Thyroid gland (tissue), 4 donors: ENCODE measurements at regions not wholly inside any gene's neighbourhood (a gene's known extent, or its start where the extent isn't known, plus 50 kb on each side); places are given as distances from the start of the nearest gene placed in this dataset.
A peak's percentile ranks its signal among the peaks of the same experiment; 100 is the strongest.

Source experiments
- DNase-seq, 2 donors: peaks; one replicate each; pipeline ENCODE4 v3.0.0-alpha.2; 2019
- H3K27ac ChIP-seq, 3 donors: fragments of 200-600 bp; sonication (generic); 1 replicate in 2 of 3; 2 replicates in 1 of 3; pipeline ENCODE4 v1.5.1; 2016 to 2019; ENCODE audit warnings: mild to moderate bottlenecking in 1 of 3, moderate library complexity in 1 of 3
- H3K27me3 ChIP-seq: fragments of 200-600 bp; sonication (generic); one replicate; pipeline ENCODE4 v1.5.1; 2019
- H3K36me3 ChIP-seq, 2 donors: fragments of 200-600 bp; sonication (generic); one replicate each; pipeline ENCODE4 v1.5.1; 2016 to 2019
- H3K4me1 ChIP-seq, 2 donors: fragments of 200-600 bp; sonication (generic); one replicate each; pipeline ENCODE4 v1.5.1; 2017 to 2019
- H3K4me3 ChIP-seq, 3 donors: fragments of 200-600 bp; sonication (generic); replicated peaks in 1 of 3; 1 replicate in 2 of 3; 2 replicates in 1 of 3; pipeline ENCODE4 v1.5.1; 2016; ENCODE audit warnings: mild to moderate bottlenecking in 1 of 3
- H3K9me3 ChIP-seq: fragments of 200-600 bp; sonication (generic); one replicate; pipeline ENCODE4 v1.5.1; 2017
- CTCF ChIP-seq, 6 experiments: fragments of 200-600 bp in 3 of 6; fragments of 450-650 bp in 3 of 6; sonication (generic) in 3 of 6; IDR thresholded peaks; one replicate each; pipeline ENCODE4 v1.5.1; 2016 to 2019; ENCODE audit warnings: antibody characterized with exemption in 6 of 6, mild to moderate bottlenecking in 2 of 6, inconsistent platforms in 1 of 6, moderate library complexity in 1 of 6
- POLR2A ChIP-seq, 2 donors: fragments of 450-650 bp; IDR thresholded peaks; one replicate each; pipeline ENCODE4 v1.6.1; 2017; ENCODE audit warnings: antibody characterized with exemption in 2 of 2, mild to moderate bottlenecking in 2 of 2, moderate library complexity in 1 of 2
- WGBS, 2 donors: methylation state at CpG; one replicate each; pipeline ENCODE4 v1.1.5; 2017; 5-methylcytosine and 5-hydroxymethylcytosine counted together
- intact Hi-C: fragments of 100-400 bp; cut with DNase I; formaldehyde crosslinking; loops from one replicate; pipeline ENCODE4 v1.15.1; 2023

GRCh38 chr7:40944981-40945585 lies 757.8 kb downstream of the INHBA start:
- intact Hi-C loops = no loop called here
- TF ChIP-seq POLR2A (IDR thresholded peaks at IDR 0.05) (no peak), CTCF (IDR thresholded peaks at IDR 0.05) (no peak)
- Histone ChIP-seq H3K27ac (no peak overlapping the region), H3K9me3 (no peaks in the 10 kb centered on the region), H3K4me3 (no peak overlapping the region), H3K36me3 (no peaks in the 10 kb centered on the region), H3K27me3 (no peaks in the 10 kb centered on the region), H3K4me1 (no peaks in the 10 kb centered on the region)
- DNase-seq = no peak

GRCh38 chr7:40937879-40938278 lies 765.0 kb downstream of the INHBA start:
- Histone ChIP-seq H3K36me3 (no peaks in the 10 kb centered on the region), H3K4me1 (no peaks in the 10 kb centered on the region), H3K4me3 (no peak overlapping the region), H3K27me3 (no peaks in the 10 kb centered on the region), H3K27ac (no peak overlapping the region), H3K9me3 (no peaks in the 10 kb centered on the region)
- intact Hi-C loops = no loop called here
- no peak for DNase-seq
- no peak for TF ChIP-seq CTCF (IDR thresholded peaks at IDR 0.05)
- no peak for TF ChIP-seq POLR2A (IDR thresholded peaks at IDR 0.05)
- 78 to 89% methylated on average over 2 of the region's 2 CpGs for WGBS, 2 donors

GRCh38 chr7:40935435-40935834 lies 767.5 kb downstream of the INHBA start:
- no peak overlapping the region for H3K27ac ChIP-seq
- TF ChIP-seq CTCF (IDR thresholded peaks at IDR 0.05) (no peak), POLR2A (IDR thresholded peaks at IDR 0.05) (no peak)
- H3K27me3 ChIP-seq = no peaks in the 10 kb centered on the region
- no peak overlapping the region for H3K4me3 ChIP-seq
- WGBS, 2 donors = 92 to 97% methylated on average over 2 of the region's 2 CpGs
- intact Hi-C loops = no loop called here
- H3K36me3 ChIP-seq = no peaks in the 10 kb centered on the region
- DNase-seq = no peak
- H3K9me3 ChIP-seq = no peaks in the 10 kb centered on the region
- no peaks in the 10 kb centered on the region for H3K4me1 ChIP-seq

- Histone ChIP-seq H3K27ac (no peak overlapping the region), H3K36me3 (no peaks in the 10 kb centered on the region), H3K27me3 (no peaks in the 10 kb centered on the region), H3K4me1 (peaks cover 7 to 14% of the 10 kb centered on the region in 2 donors), H3K4me3 (no peak overlapping the region), H3K9me3 (no peaks in the 10 kb centered on the region)
- TF ChIP-seq POLR2A (IDR thresholded peaks at IDR 0.05) (no peak), CTCF (IDR thresholded peaks at IDR 0.05) (no peak)
- DNase-seq = no peak
- WGBS, 2 donors = 83 to 85% methylated on average over 1 of the region's 1 CpG
- intact Hi-C loops = no loop called here
Observed at GRCh38 chr7:40923626-40924025, 779.3 kb downstream of the INHBA start.

GRCh38 chr7:40922316-40922670 lies 780.6 kb downstream of the INHBA start:
- no peak overlapping the region for H3K4me3 ChIP-seq
- peaks cover 7 to 14% of the 10 kb centered on the region in 2 donors for H3K4me1 ChIP-seq
- intact Hi-C loops = no loop called here
- H3K27me3 ChIP-seq = no peaks in the 10 kb centered on the region
- no peak for TF ChIP-seq POLR2A (IDR thresholded peaks at IDR 0.05)
- no peak for TF ChIP-seq CTCF (IDR thresholded peaks at IDR 0.05)
- H3K27ac ChIP-seq = no peak overlapping the region
- no peaks in the 10 kb centered on the region for H3K9me3 ChIP-seq
- 43 to 50% methylated on average over 1 of the region's 1 CpG for WGBS, 2 donors
- no peaks in the 10 kb centered on the region for H3K36me3 ChIP-seq
- peak; percentile 29 to 39 for DNase-seq
